ENCODE measurements at regions not wholly inside any gene's neighbourhood (a gene's known extent, or its start where the extent isn't known, plus 50 kb on each side); places are given as distances from the start of the nearest gene placed in this dataset.

DNA sequence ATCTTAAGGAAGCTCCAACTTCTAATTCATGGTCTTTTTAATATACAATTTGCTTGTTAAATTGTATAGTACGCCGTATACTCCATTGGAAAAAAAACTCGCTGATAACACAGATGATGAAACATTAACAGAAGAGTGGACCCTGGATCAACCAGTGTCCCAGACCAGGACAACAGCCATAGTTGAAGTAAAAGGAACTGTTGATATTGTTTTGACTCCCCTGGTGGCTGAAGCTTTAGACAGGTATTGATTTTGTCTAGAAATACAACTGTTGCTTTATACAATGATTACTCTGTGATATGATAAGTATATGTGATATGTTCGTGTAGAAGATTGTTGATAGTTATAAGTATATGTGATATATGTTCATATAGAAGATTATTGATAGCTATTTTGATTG lies 91.7 kb downstream of the BLTP1 start:
- Histone ChIP-seq H3K27ac (ENCODE audit: insufficient read depth, low read depth, low read length) (no peak overlapping the region), H3K4me1 (ENCODE audit: control insufficient read depth, extremely low read depth, insufficient read depth, low read length) (no peaks in the 10 kb centered on the region), H3K4me2 (ENCODE audit: insufficient read depth, low read length) (no peak overlapping the region), H4K20me1 (replicated peaks; ENCODE audit: control insufficient read depth, extremely low read depth, insufficient read depth, low read length) (no peaks in the 10 kb centered on the region), H3K36me3 (ENCODE audit: control insufficient read depth in 2 of 2, extremely low read depth in 1 of 2, insufficient read depth in 2 of 2, low read length in 2 of 2) (peaks cover 2 to 11% of the 10 kb centered on the region in 2 experiments), H3K79me2 (ENCODE audit: control insufficient read depth, insufficient read depth, low read length) (no peaks in the 10 kb centered on the region), H3K9me1 (replicated peaks; ENCODE audit: control insufficient read depth, extremely low read depth, insufficient read depth, low read length) (no peaks in the 10 kb centered on the region), H2AFZ (ENCODE audit: low read depth, low read length) (no peak overlapping the region), H3K27me3 (ENCODE audit: control insufficient read depth in 2 of 2, insufficient read depth in 2 of 2, low read length in 2 of 2) (no peaks in the 10 kb centered on the region), H3K9ac (replicated peaks; ENCODE audit: extremely low read depth, insufficient read depth, low read length) (no peak overlapping the region), H3K4me3 (replicated peaks in 1 of 3; ENCODE audit: insufficient read depth in 1 of 3, low read depth in 1 of 3, low read length in 3 of 3) (no peak overlapping the region), H3K9me3 (replicated peaks; ENCODE audit: control insufficient read depth, insufficient read depth, low read length) (no peaks in the 10 kb centered on the region)
- intact Hi-C loops (cut with micrococcal nuclease): no loop called here
- FAIRE-seq (no peak), DNase-seq (ENCODE audit: low read depth, low spot score) (no peak)
- POLR2A ChIA-PET: no interaction called here
- CTCF ChIA-PET: interaction anchor here (0.8 to 1.0 kb wide), 2 partner anchors 9 to 343 kb away, joined by 3 read pairs; no protein-coding TSS in a partner anchor
- dilution Hi-C loops (cut with MboI; ENCODE audit: extremely low pct_ligation_motif_present, low sequenced_read_pairs): no loop called here
- TF ChIP-seq JUN (IDR thresholded peaks at IDR 0.05; ENCODE audit: borderline replicate concordance, insufficient read depth, insufficient read length, low read depth): no peak
- TF ChIP-seq POLR2AphosphoS5 (IDR thresholded peaks at IDR 0.05; ENCODE audit: insufficient read depth, low read depth, low read length): no peak
- TF ChIP-seq, protein P1, sequence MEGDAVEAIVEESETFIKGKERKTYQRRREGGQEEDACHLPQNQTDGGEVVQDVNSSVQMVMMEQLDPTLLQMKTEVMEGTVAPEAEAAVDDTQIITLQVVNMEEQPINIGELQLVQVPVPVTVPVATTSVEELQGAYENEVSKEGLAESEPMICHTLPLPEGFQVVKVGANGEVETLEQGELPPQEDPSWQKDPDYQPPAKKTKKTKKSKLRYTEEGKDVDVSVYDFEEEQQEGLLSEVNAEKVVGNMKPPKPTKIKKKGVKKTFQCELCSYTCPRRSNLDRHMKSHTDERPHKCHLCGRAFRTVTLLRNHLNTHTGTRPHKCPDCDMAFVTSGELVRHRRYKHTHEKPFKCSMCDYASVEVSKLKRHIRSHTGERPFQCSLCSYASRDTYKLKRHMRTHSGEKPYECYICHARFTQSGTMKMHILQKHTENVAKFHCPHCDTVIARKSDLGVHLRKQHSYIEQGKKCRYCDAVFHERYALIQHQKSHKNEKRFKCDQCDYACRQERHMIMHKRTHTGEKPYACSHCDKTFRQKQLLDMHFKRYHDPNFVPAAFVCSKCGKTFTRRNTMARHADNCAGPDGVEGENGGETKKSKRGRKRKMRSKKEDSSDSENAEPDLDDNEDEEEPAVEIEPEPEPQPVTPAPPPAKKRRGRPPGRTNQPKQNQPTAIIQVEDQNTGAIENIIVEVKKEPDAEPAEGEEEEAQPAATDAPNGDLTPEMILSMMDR (IDR thresholded peaks at IDR 0.05; ENCODE audit: extremely low read depth in 1 of 2, insufficient read depth in 1 of 2, low read depth in 1 of 2, low read length in 2 of 2): no peak
- BruUV-seq (replicated peaks): no TSS peak

DNA sequence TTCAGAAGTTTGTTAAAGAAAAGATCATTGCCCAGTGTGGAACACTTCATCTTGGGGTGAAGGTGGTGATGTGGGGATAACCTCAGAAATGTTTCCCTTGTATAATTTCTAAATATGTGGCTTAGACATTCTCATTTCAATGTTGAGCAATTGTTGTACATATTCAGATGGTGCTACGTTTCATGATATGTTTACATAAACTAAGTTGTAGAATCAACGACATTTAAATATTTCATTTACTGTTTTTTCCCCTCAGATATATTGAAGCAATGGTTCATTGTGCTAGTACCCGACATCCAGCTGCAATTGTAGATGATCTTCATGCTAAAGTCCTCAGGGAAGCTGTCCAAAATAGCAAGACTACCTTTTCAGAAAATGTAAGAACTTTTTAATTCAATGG lies 92.6 kb downstream of the BLTP1 start:
- ChIA-PET POLR2A (no interaction called here), CTCF (interaction anchor here (0.8 to 1.0 kb wide), 2 partner anchors 10 to 11 kb away, joined by 3 read pairs; no protein-coding TSS in a partner anchor)
- Histone ChIP-seq H3K9ac (replicated peaks; ENCODE audit: extremely low read depth, insufficient read depth, low read length) (no peak overlapping the region), H3K4me3 (replicated peaks in 1 of 3; ENCODE audit: insufficient read depth in 1 of 3, low read depth in 1 of 3, low read length in 3 of 3) (no peak overlapping the region), H3K79me2 (ENCODE audit: control insufficient read depth, insufficient read depth, low read length) (no peaks in the 10 kb centered on the region), H3K36me3 (ENCODE audit: control insufficient read depth in 2 of 2, extremely low read depth in 1 of 2, insufficient read depth in 2 of 2, low read length in 2 of 2) (peaks cover 0 to 7% of the 10 kb centered on the region in 2 experiments), H3K9me1 (replicated peaks; ENCODE audit: control insufficient read depth, extremely low read depth, insufficient read depth, low read length) (no peaks in the 10 kb centered on the region), H4K20me1 (replicated peaks; ENCODE audit: control insufficient read depth, extremely low read depth, insufficient read depth, low read length) (no peaks in the 10 kb centered on the region), H3K4me2 (ENCODE audit: insufficient read depth, low read length) (no peak overlapping the region), H3K27me3 (ENCODE audit: control insufficient read depth in 2 of 2, insufficient read depth in 2 of 2, low read length in 2 of 2) (no peaks in the 10 kb centered on the region), H3K4me1 (ENCODE audit: control insufficient read depth, extremely low read depth, insufficient read depth, low read length) (no peaks in the 10 kb centered on the region), H3K27ac (ENCODE audit: insufficient read depth, low read depth, low read length) (no peak overlapping the region), H2AFZ (ENCODE audit: low read depth, low read length) (no peak overlapping the region), H3K9me3 (replicated peaks; ENCODE audit: control insufficient read depth, insufficient read depth, low read length) (no peaks in the 10 kb centered on the region)
- FAIRE-seq: no peak
- DNase-seq (ENCODE audit: low read depth, low spot score): no peak
- intact Hi-C loops (cut with micrococcal nuclease): no loop called here
- no TSS peak for BruUV-seq (replicated peaks)
- TF ChIP-seq JUN (IDR thresholded peaks at IDR 0.05; ENCODE audit: borderline replicate concordance, insufficient read depth, insufficient read length, low read depth) (no peak), POLR2AphosphoS5 (IDR thresholded peaks at IDR 0.05; ENCODE audit: insufficient read depth, low read depth, low read length) (no peak), MYC (IDR thresholded peaks at IDR 0.05; ENCODE audit: low read depth, low read length) (no peak), POLR2A (IDR thresholded peaks at IDR 0.05; ENCODE audit: low read depth, low read length) (no peak), FOS (IDR thresholded peaks at IDR 0.05; ENCODE audit: borderline replicate concordance, insufficient read depth, low read length) (no peak), GATA2 (IDR thresholded peaks at IDR 0.05; ENCODE audit: insufficient read depth, insufficient read length, low read depth, low read length) (no peak), EZH2 (IDR thresholded peaks at IDR 0.05; ENCODE audit: borderline replicate concordance, low read depth, low read length, severe bottlenecking) (no peak)
- TF ChIP-seq, protein P1 (IDR thresholded peaks at IDR 0.05; ENCODE audit: extremely low read depth in 1 of 2, insufficient read depth in 1 of 2, low read depth in 1 of 2, low read length in 2 of 2): no peak
- TF ChIP-seq, protein P2, sequence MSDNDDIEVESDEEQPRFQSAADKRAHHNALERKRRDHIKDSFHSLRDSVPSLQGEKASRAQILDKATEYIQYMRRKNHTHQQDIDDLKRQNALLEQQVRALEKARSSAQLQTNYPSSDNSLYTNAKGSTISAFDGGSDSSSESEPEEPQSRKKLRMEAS (IDR thresholded peaks at IDR 0.05; ENCODE audit: insufficient read depth, insufficient read length): no peak
- dilution Hi-C loops (cut with MboI; ENCODE audit: extremely low pct_ligation_motif_present, low sequenced_read_pairs): no loop called here
